ENCODE measurements at regions not wholly inside any gene's neighbourhood (a gene's known extent, or its start where the extent isn't known, plus 50 kb on each side); places are given as distances from the start of the nearest gene placed in this dataset.
"Not testable (repeated sequence)": the region's sequence is repeated elsewhere in the genome, so short reads cannot be mapped to it uniquely, and the experiment has no call there.

DNA sequence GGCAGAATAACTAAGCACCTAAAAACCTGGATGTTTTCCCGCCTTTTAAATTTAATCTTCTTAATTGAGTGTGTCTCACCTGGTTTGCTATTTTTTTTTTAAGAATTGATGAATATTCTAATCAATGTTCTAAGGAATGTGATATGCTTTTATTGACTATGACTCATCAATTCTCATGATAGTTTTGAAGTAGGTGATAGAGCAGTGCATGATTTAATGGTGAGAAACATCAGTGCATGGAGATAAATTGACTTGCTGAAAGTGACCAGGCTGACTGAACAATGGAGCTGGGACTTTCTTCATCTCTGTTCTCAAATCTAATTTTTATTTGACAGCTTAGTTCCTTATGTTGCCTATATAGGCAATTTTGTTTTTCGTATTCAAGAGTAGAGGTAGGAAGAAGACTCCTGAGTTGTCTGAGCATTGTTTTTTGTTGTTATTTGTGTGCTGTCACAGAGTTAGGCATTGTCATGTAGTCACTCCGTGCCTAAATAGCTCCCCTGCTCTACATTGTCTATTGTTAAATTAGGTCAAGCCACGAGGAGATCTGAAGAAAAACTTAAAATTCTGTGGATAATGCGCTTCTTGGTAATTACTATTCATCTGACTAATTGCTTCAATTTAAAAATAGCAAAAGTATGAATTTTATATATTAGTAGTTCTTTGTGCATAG is 59.0 kb upstream of the NUTM2F start:
- not testable (repeated sequence) for DNase-seq

DNA sequence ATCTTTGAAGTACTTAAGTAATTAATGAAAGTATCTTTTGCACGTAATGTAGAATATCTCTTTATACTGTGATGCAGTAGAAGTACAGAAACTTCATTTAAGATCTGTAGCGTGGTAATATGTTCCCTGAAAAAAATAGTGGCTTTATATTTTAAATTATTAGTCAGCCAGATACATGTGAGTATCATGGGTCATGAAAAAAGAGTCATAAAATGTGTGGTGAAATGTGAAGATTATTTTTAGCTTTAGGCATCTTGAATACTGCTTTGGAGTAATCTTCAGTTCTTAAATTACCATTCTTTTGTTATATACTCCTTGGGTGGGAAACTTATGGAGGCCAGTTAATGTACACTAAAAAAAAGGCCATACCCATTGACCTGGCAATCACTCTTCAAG is 59.6 kb upstream of the NUTM2F start:
- DNase-seq: not testable (repeated sequence)

DNA sequence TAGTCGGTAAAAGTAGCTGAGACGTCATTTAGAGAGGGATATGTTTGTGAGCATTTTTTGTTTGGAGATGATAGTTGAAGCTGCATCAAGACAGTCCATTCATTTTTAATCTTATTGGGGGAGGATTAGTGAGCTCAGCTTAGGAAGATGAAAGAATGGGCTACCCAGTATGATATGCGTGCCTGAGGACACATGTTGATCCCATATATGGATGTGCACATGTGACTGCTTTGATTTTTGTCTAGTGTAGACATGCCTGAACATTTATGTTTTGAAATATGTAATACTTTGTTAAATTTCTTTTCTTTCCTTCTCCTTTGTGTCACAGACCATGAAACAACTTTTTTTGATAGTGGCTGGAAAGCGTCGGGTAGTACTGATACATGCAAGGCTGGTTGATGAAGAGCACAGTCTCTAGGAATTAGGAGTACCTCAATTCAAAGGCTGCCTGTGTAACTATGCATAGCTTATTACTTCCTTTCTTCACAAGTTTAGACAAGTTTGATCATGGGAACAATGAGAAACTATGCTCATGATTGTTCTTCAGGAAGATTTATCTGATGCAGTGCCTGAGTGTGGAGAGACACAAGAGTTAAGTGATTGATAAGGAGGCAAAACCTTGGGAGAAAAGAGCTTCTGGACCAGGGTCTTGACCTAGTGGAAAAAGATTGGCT is 62.1 kb upstream of the NUTM2F start:
- DNase-seq: not testable (repeated sequence)

DNA sequence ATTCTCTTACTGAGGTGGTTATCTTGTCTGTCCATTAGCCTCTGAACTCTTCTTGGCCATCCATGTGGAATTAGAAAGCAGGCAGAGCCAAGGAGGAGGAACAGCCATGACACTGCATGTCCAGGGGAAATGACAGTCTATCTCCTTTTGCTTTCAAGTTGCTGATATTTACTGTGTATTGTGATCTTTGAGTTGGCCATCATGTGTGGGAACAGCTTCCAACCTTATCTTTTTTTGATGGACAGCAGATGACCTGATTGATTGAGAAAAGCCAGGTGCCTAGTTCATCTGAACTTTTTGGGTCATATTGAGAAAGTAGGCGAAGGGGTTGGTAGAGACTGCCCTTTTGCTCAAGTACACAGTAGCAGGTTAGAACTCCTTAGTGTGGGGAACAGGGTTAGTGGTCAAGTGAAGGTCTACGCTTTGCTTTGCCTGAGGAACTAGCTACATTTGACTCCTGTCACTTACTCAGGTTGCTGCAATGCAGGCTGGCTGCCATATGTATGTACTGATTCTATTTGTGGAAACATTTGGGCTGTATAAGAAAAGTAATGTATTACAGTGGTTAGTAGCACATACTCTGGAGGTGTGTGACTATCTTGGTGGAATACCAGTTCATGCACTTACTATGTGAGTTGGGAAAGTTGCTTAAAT is 64.7 kb upstream of the NUTM2F start:
- not testable (repeated sequence) for DNase-seq

DNA sequence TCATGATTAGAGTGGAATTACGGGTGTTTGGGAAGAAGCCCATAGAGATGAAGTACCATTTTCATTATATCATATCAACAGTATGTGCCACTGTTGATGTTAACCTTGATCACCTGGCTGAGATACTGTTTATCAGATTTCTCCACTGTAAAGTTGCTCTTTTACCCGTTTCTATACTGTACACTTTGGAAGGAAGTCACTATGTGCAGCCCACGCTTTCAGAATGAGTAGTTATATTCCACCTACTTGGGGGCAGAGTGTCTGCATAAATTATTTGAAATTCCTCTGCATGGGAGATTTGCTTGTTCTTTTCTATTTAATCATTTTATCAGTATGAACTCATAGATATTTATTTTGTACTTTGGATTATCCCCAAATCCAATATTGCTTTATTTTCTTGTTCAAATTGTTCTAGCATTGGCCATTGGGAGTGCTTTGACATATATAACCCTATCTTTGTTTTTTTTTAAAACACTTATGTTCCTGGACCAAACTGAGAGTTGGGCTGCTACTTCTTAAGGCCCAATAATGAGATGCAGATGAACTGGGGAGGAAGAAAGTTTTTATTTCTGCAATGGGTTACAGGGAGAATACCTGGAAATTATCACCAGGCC is 69.4 kb upstream of the NUTM2F start:
- not testable (repeated sequence) for DNase-seq

DNA sequence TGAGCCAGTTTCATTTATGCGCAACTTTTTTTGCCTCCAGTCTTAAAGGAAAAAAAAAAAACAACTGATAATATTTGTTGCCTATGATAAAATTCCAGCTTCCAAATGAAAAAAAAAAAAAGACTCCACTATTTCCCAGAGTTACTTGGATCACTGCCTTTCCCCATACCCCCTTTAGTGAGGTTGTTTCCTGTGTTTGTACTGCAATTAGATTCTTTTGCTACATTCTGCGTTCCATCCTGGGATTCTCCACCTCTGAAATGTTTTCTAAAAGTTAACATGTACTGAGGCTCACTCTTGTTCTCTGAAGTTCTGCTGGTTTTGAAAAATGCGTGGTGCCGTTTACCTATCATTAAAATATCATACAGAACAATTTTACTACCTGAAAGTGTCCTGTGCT is 72.0 kb upstream of the NUTM2F start:
- not testable (repeated sequence) for DNase-seq

DNA sequence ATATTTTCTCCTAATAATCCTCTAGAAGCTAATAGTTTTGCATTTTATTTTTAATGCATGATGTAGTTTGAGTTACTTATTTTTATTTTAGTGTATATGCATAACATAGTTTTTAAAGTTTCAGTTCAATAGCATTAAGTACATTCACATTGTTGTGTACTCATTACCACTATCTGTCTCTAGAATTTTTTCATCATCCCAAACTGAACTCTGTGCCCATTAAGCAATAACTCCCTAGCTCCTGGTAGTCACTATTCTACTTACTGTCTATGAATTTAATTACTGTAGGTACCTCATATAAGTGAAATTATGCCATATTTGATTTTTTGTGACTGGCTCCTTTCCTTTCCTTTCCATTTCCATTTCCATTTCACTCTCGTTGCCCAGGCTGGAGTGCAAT is 74.4 kb upstream of the NUTM2F start:
- not testable (repeated sequence) for DNase-seq

DNA sequence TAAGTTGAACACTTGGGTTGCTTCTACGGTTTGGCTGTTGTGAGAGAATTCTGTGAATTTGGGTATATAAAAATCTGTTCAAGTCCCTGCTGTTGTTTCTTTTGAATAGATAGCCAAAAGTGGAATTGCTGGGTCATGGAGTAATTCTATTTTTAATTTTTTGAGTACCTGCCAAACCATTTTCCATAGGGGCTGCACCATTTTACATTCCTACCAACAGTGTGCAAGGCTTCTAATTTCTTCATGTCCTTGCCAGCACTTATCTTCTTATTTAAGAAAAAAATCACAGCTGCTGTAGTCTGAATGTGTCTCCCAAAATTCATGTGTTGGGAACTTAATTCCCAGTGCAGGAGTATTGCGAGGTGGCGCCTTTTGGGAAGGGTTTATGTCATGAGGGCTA is 75.1 kb upstream of the NUTM2F start:
- DNase-seq: not testable (repeated sequence)

DNA sequence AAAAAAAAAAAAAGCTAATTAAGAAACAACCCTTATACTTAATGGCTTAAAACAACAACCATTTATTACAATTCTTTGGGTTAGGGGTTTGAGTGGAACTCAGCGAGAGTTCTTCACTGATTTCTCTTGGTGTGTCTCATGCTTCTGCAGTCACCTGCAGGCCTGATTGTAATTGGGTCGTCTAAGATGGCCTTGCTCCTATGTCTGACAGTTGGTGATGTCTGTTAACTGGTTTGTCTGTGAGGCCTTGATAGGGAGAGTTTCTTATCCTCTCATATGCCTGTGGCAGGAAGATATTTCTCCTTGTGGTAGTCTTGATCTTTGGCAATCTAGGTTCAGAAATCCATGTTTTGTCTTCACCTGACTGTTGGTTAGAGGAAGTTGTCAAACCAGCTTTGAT is 85.2 kb upstream of the NUTM2F start:
- DNase-seq: not testable (repeated sequence)

DNA sequence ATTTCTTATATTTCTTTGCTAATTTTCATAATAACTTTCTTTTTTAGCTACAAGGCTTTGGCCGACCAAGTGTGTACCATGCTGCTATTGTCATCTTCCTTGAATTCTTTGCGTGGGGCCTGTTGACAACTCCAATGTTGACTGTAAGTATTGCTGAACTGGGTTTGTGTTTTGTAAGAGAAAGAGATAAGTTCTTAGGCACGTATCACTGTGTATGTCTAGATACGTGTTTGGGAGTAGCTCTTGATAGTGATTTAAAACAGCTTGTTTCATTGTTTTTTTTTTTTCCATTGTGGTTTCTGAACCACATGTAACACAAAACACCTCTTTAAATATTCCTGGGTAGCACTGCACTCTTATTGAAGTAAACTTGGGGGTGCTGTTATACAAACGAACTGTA is 86.7 kb upstream of the NUTM2F start:
- not testable (repeated sequence) for DNase-seq

DNA sequence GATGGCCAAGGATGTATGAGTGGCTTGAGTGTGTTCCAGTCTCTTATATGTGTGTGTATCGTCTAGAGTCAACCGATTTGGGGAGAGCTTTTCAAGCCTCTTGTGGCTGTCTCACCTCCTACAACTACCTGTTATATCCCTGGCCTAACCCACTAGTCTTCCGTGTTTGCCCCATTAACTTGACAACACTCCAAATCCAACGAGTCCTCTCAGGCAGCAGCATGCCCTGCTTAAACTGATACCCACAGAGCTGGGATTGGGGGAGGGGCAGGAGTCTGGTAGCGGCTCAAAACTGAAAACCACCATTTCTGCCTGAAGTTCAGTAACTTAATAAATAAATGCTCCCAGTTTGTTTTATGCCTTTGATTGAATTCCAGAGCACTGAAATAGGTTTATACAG is 91.7 kb upstream of the NUTM2F start:
- not testable (repeated sequence) for DNase-seq

DNA sequence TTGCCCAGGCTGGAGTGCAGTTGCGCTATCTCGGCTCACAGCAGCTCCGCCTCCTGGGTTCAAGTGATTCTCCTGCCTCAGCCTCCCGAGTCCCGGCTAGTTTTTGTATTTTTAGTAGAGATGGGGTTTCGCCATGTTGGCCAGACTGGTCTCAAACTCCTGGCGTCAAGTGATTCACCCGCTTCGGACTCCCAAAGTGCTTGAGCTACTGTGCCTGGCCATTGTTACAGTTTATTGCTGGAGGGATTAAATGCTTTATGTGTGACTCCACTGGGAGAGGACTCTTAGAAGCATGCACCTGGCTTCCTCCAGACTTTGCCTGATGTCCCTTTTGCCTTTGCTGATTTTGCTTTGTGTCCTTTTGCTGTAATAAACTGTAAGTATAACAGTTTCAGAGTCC is 93.5 kb upstream of the NUTM2F start:
- not testable (repeated sequence) for DNase-seq

DNA sequence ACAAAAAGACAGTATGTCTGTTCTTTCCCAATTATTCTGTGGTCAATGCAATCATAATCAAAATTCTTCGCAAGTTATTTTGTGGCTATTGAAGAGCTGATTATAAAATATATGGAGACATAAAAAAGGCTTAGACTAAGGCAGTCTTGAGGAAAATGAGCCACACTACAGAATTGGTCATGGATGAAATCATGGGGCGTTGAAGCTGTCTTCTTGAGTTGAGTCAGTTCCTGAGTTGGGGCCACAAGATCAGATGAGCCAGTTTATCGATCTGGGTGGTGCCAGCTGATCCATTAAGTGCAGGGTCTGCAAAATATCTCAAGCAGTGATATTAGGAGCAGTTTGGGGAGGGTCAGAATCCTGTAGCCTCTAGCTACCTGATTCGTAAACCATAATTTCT is 96.9 kb upstream of the NUTM2F start:
- DNase-seq: not testable (repeated sequence)

DNA sequence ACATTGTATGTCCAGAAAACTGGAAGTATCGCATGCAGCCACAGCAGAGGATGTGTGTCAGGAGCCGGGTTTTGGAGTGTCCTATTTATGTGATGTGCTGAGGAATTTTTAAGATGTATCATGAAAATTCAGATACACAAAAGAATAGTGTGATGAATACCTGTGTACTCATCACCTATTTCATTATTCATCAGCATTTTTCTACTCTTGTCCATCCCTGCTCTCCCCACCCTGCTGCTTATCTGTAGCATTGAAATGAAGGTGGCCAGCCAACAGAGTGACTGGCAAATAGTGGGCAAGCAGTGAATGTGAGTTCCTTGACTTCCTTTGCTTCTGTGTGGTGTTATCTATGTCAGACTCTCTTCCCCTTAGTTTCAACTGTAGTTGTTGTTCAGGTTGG is 108.7 kb upstream of the NUTM2F start:
- DNase-seq: not testable (repeated sequence)

DNA sequence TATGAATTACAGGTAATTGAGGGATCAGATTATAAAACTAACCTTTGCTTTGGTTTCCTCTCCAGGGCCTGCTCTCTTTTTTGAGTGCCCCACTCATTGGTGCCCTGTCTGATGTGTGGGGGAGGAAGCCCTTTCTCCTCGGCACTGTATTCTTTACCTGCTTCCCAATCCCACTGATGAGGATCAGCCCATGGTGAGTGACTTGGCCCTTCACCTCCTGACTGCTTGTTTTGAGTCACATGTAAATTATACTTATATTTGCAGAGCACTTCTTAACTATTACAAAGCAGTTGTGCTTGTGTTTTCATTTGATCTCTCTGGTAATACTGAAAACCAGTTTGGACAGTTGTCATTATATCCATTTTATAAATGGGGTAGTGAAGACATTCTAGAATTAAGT is 109.9 kb upstream of the NUTM2F start:
- DNase-seq: not testable (repeated sequence)

DNA sequence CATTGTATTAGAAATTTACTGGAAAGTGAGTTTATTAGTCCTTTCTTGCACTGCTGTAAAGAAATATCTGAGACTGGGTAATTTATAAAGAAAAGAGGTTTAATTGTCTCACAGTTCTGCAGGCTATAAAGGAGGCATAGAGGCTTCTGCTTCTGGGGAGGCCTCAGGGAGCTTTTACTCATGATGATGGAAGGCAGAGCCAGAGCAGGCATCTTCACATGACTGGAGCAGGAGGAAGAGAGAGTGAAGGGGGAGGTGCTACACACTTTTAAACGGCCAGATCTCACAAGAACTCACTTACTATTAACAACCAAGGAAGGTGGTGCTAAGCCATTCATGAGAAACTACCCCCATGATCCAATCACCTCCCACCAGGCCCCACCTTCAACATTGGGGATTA is 112.7 kb upstream of the NUTM2F start:
- DNase-seq: not testable (repeated sequence)

DNA sequence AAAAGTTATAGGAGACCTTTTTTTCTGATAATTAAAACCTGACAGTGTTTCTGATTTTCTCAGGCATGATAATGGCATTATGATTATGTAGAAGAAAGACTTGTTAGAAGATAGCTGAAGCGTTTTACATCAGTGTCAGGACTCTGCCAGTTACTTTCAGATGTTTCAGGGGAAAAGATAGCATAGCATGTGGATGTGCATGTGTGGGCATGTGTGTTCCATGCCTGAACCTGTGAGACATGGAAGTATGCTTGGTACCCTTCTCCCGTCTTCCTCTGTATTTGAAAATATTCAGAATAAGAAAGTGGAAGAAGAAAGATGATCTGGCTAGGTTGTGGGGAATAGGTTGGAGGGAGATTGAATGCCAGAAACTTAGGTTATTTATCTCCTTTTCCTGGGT is 113.1 kb upstream of the PCAT7 start:
- DNase-seq: no peak

DNA sequence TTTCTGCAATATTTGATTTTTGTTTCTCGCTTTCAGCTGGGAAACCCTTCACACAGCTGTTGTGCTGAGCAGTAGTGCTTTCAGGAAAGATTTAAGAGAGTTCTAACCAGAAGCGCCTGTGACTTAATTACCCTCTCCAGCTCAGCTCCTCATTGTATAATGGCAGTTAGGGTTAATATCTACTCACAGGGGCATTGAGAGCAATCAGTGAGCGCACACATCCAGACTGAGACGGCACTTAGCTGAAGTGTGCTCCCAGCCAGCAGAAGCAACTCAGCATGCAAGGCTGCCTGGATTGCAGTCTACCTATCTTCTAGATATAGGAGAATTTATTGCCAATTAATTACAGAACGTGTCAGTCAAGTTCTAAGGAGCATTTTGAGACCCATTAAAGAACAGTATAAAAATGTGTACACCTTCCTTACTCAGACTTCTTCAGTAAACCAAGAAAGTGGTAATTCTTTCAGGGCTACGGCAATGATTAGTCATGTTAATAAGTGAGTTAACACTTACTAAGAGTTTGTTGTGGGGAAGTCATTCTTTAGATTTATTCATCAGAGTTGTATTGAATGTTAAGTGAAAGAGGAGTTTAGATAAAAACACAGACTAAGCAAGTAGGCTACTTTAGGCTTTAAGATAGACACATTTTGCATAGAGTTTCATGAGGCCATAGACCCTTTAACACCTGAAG is 111.7 kb upstream of the PCAT7 start:
- no peak for DNase-seq

DNA sequence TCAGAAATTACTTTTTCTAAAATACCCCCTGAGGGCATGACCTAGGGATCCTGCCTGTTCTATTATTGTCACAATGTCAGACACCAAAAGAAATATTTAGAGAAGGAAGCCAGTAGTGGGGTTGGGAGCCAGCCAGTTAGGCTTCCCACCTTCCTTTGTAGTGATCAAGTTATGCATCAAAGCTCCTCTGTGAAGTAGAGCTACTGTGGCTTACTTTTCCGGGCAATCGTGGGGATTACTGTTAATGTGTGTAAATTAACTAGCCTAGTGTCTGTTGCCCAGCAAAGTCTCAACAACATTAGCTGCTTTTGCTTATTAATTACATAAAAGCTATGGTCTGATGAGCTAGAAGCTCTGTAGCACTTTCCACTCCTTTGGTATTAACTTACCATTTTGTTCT is 109.0 kb upstream of the PCAT7 start:
- no peak for DNase-seq

DNA sequence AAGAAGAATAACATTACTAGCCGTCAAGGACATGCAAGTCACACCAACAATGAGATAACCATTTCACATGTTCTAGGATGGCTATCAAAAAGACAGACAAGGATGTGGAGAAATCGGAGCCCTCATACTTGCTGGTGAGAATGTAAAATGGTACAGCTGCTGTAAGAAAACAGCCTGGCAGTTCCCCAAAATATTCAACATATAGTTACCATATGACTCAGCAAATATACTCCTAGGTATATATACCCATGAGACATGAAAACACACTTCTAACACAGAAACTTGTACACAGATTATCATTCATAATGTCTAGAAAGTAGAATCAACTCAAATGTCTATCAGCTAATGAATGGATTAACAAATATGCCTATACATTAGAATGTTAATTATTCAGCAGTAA is 105.4 kb upstream of the PCAT7 start:
- DNase-seq: no peak

DNA sequence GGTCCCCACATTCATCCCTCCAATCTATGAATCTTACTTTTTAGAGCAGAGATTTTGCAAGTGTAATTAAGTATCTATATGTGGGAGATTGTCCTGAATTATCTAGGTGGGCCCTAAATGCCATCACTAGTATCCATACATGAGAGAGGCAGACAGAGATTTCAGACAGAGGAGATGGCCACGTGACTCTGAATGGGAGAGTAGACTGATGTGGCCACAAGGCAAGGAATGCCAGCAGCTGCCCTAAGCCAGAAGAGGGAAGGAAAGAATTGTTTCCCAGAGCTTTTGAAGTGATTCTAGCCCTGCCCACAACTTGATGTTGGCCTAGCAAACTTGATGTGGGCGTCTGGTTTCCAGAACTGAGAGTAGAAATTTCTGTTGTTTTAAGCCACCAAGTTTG is 90.1 kb upstream of the PCAT7 start:
- no peak for DNase-seq

DNA sequence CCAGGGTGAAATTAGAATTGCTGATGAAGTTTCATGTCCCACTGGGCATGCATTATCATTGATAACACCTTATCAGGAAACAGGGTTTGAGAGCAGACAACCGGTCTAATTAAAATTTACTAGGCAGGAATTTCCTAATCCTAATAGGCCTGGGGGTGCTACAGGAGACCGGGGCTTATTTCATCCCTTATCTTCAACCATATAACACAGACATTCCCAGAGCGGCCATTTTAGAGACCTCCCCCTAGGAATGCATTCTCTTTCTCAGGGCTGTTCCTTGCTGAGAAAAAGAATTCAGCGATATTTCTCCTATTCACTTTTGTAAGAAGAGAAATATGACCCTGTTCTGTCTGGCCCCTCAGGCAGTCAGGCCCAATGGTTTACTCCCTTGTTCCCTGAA is 82.8 kb upstream of the PCAT7 start:
- not testable (repeated sequence) for DNase-seq

DNA sequence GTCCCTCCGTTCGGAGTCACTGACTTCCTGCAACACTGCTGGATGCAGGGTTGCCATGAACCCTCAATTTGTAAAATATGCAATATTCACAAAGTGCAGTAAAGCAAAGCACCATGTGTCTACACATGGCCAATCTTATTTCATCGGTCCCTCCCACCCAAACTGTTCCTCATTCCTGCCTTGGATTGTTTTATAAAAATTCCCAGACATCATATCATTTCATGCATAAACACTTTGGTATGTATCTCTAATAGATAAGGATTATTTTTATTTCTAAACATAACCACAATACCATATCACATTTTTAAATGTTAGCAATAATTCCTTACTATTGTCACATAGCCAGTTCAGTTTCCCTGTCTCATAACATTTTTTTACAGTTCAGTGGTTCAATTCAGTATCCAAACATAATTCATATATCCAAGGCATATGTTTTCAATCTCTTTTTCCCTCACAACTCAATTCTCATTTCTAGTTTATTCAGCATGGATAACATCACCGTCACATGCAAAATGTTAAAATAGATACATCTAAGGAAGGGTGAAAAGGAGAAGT is 82.0 kb upstream of the PCAT7 start:
- DNase-seq: no peak
